GM13977 (cell line): ENCODE measurements at regions not wholly inside any gene's neighbourhood (a gene's known extent, or its start where the extent isn't known, plus 50 kb on each side); places are given as distances from the start of the nearest gene placed in this dataset.

Experiments used
- DNase-seq: peaks from one replicate; pipeline ENCODE4 v3.0.0; 2012; ENCODE audit warnings: low spot score
- in situ Hi-C: fragments of 300-500 bp; cut with MboI; formaldehyde crosslinking; loops from one replicate; pipeline ENCODE4 v1.12.0; 2022; ENCODE audit warnings: low sequenced_read_pairs, low pct_unique_long_range_greater_than_20kb, mixed read lengths, inconsistent platforms; ENCODE audit not compliant: unreplicated experiment
- TF ChIP-seq, protein P1 (sequence below): IDR thresholded peaks from 2 replicates; pipeline ENCODE4 v1.5.1; 2012; ENCODE audit warnings: mild to moderate bottlenecking, control low read depth; ENCODE audit not compliant: insufficient read depth; ENCODE audit errors: extremely low read depth, missing control alignments

DNA sequence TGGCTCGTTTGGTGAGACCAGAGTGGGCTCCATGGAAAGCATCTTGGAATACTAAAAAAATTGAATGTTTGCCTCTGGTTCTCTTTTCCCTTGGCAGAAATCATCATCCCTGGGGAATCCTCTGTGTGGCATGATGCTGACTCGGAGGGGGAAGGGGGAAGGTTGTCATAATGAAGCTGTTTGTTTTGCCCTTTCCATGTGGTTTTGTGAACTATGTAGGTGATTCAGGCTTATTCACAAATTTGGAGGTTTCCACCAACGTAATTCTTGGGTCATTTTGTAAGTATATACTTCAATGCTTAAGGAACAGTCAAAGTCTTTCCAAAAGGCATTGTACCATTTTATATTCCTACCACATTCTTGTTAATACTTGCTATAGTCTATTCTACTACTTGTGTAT lies 754.0 kb upstream of the FAT3 start:
- no peak for DNase-seq
- TF ChIP-seq, protein P1, sequence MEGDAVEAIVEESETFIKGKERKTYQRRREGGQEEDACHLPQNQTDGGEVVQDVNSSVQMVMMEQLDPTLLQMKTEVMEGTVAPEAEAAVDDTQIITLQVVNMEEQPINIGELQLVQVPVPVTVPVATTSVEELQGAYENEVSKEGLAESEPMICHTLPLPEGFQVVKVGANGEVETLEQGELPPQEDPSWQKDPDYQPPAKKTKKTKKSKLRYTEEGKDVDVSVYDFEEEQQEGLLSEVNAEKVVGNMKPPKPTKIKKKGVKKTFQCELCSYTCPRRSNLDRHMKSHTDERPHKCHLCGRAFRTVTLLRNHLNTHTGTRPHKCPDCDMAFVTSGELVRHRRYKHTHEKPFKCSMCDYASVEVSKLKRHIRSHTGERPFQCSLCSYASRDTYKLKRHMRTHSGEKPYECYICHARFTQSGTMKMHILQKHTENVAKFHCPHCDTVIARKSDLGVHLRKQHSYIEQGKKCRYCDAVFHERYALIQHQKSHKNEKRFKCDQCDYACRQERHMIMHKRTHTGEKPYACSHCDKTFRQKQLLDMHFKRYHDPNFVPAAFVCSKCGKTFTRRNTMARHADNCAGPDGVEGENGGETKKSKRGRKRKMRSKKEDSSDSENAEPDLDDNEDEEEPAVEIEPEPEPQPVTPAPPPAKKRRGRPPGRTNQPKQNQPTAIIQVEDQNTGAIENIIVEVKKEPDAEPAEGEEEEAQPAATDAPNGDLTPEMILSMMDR, result no peak
- in situ Hi-C loops, result no loop called here

DNA sequence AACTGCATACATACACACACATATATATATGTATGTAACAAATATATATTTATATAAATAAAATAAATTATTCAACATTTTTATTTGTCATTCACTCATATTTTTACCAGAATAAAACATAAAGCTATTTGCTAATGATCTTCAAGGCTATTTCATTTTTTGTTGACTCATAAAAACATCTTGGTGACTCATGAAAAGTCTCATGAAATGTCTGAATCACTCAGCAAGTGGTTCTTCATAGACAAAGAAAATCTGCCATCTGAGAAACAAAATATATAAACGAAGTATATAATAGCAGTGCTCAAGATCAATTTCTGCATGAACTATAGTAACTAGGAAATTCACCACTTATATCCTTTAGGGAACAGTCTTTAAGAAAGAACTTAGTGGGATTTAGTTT lies 764.8 kb upstream of the FAT3 start:
- no peak for DNase-seq
- TF ChIP-seq, protein P1, result no peak
- in situ Hi-C loops, result no loop called here

DNA sequence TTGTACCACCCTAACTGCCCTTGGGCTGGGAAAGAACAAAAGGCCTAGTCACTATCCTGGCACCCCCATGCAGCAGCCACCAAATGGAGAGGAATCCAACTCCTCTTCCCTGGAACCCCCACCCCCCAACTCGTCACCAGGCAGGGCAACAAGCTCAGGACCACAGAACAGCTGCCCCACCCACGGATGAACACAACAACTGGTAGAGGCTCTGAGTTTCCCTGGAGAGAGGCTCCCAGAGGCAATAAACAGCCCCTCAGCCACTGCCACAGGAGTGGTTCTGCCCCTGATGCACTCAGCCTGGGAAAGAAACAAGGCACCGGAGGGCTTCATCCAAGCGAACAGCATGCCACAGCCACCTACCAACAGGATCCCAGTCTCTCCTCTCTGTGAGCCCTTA lies 778.4 kb upstream of the FAT3 start:
- DNase-seq, result no peak
- in situ Hi-C loops, result no loop called here

DNA sequence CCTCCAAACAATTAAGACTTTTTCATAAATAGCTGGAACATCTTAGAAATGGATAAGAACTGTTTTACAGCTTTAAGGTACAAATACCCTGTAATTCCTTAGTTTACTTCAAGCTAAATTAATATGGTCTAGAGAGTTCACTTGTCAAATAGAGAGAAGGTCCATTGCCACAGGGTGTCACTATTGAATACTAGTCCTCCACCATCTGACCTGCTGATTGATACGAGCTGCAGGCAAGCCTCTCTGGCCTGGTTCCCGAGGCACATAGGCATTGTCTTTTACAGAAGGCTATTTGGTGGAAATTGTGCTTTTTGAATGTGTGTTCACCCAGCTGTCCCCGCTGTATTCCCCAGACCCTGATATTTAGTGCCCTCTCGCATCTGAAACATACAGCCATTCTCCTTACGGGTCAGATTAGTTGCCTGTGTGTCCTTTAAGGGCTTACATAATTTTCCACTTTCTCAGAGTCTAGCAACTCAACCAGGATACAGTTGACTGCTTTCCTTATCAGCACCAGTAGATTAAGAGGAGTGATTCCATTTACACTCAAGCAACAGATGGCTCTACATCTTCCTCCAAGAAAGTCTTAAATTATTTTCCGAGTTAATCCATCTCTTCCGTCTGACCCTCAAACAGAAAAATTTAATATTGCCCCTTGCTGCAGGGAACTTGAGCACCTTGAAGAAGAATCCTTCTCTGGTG lies 788.8 kb upstream of the FAT3 start:
- in situ Hi-C loops, result no loop called here
- no peak for DNase-seq
- TF ChIP-seq, protein P1, result no peak

More for the DNA sequence above, 778.4 kb upstream of the FAT3 start:
- TF ChIP-seq, protein P1, result no peak

DNA sequence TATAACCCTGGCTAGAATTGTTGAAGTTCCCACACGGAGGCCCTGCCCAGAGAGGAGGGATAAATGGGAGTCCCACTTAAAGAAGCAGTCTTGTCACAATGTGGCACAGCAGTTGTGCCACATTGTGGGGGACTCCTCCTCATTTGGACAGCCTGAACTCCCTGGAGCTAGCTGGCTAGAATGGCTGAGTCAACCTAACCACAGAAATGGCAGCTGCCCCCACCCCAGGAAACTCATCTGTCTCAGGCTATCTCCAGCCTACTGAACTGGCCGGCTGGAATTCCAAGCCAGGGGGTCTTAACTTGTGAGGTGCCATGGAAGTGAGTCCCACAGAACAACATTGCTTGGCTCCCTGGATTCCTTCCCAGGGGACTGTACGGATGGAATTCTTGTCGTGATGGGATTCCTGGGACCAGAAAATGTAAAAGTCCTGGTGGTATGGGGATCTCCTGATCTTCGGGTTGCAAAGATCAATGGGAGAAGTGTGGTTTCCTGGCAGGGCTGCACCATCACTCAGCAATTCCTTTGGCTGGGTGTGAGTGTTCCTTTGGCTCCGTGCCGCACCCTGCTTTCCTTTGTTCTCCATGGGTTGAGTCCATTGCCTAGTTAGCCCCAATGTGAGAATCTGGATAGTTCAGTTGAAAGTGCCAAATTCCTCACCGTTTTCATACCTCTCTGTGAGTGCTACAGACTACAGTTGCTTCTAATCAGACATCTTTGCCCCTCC lies 791.2 kb upstream of the FAT3 start:
- in situ Hi-C loops, result no loop called here
- TF ChIP-seq, protein P1, result no peak
- no peak for DNase-seq

DNA sequence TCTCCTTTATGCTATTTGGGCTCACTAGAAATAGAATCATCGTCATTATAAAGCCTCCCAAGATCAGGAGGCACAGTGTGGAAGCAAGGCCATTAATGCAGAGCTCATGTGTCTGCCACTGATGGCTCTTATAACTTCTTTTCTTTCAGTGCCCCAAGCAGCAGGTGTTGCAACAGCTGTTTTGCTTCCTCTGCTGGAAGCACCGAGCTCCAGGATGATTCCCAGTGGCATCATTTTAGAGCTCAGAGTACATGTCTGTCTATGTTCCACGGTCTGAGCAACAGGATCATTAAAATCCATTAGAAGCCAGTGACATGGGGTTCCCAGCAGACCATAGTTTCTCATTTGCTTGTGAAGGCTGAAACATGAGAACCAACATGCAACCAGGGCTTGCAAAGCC lies 803.0 kb upstream of the FAT3 start:
- in situ Hi-C loops, result no loop called here
- DNase-seq, result no peak

More for the DNA sequence above, 803.0 kb upstream of the FAT3 start:
- TF ChIP-seq, protein P1, result no peak
